Ishikawa (cell line): ENCODE measurements at regions not wholly inside any gene's neighbourhood (a gene's known extent, or its start where the extent isn't known, plus 50 kb on each side); places are given as distances from the start of the nearest gene placed in this dataset.

Source experiments
- CEBPB ChIP-seq: IDR thresholded peaks from 2 replicates; pipeline ENCODE4 v1.6.1; 2012
- CREB1 ChIP-seq: IDR thresholded peaks from 2 replicates; pipeline ENCODE4 v1.6.1; 2012; ENCODE audit warnings: low read depth
- EGR1 ChIP-seq: IDR thresholded peaks from 2 replicates; pipeline ENCODE4 v1.6.1; 2012
- EP300 ChIP-seq: IDR thresholded peaks from 2 replicates; pipeline ENCODE4 v1.6.1; 2012; ENCODE audit warnings: borderline replicate concordance
- FOXM1 ChIP-seq: IDR thresholded peaks from 2 replicates; pipeline ENCODE4 v1.6.1; 2012; ENCODE audit warnings: low read depth, borderline replicate concordance
- NFIC ChIP-seq: IDR thresholded peaks from 2 replicates; pipeline ENCODE4 v1.6.1; 2012
- RAD21 ChIP-seq: IDR thresholded peaks from 2 replicates; pipeline ENCODE4 v1.6.1; 2012; ENCODE audit warnings: low read depth
- REST ChIP-seq: IDR thresholded peaks from 2 replicates; pipeline ENCODE4 v1.6.1; 2012; ENCODE audit warnings: low read depth, mild to moderate bottlenecking
- TAF1 ChIP-seq: IDR thresholded peaks from 2 replicates; pipeline ENCODE4 v1.6.1; 2012; ENCODE audit warnings: low read depth, mild to moderate bottlenecking
- TCF12 ChIP-seq: IDR thresholded peaks from 2 replicates; pipeline ENCODE4 v1.6.1; 2012; ENCODE audit warnings: low read depth
- TEAD4 ChIP-seq: IDR thresholded peaks from 2 replicates; pipeline ENCODE4 v1.6.1; 2012
- USF1 ChIP-seq: IDR thresholded peaks from 2 replicates; pipeline ENCODE4 v1.6.1; 2012
- YY1 ChIP-seq: IDR thresholded peaks from 2 replicates; pipeline ENCODE4 v1.6.1; 2012; ENCODE audit warnings: low read depth
- ZBTB7A ChIP-seq: IDR thresholded peaks from 2 replicates; pipeline ENCODE4 v1.6.1; 2012; ENCODE audit warnings: low read depth
- TF ChIP-seq, protein P1 (sequence below): IDR thresholded peaks from 2 replicates; pipeline ENCODE4 v1.6.1; 2012

- TF ChIP-seq TAF1 = no peak
Measured at GRCh38 chr4:123978637-123979036, 582.0 kb downstream of the SPRY1 start.

DNA sequence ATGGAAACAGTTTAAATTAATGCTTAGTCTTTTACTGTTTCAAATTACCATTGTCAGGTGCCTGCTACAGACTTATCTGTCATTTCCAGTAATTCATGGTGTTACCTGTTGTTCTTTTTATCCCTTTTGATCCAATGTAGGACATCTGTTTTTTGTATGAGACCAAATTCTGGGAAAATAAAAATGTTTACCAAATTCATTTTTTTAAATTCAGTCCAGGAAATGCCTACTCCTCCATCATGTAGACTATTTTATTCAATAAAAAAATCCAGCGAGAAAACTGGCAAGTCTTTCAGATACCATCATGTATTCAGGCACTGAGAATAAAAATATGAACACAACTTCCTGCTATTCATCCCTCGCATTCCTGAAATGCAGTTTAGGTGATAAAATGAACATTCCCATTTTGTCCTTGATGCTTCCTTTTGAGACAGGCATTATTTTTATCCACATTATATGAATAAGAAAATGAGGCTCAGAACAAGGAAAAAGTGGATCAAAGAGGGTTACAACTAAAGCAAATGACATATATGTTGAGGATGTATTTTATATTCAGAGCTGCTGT is 584.2 kb downstream of the SPRY1 start:
- TF ChIP-seq TEAD4 (no peak), TAF1 (no peak), YY1 (no peak), REST (no peak), RAD21 (no peak), FOXM1 (no peak), CREB1 (no peak), USF1 (no peak), NFIC (no peak), EGR1 (no peak), TCF12 (no peak), ZBTB7A (no peak), CEBPB (no peak)
- TF ChIP-seq, protein P1, sequence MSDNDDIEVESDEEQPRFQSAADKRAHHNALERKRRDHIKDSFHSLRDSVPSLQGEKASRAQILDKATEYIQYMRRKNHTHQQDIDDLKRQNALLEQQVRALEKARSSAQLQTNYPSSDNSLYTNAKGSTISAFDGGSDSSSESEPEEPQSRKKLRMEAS = no peak

GRCh38 chr4:123984886-123985285 is 588.3 kb downstream of the SPRY1 start:
- TF ChIP-seq CEBPB = no peak
- no peak for TF ChIP-seq FOXM1
- TF ChIP-seq CREB1 = no peak
- TF ChIP-seq USF1 = no peak
- TF ChIP-seq RAD21 = no peak

DNA sequence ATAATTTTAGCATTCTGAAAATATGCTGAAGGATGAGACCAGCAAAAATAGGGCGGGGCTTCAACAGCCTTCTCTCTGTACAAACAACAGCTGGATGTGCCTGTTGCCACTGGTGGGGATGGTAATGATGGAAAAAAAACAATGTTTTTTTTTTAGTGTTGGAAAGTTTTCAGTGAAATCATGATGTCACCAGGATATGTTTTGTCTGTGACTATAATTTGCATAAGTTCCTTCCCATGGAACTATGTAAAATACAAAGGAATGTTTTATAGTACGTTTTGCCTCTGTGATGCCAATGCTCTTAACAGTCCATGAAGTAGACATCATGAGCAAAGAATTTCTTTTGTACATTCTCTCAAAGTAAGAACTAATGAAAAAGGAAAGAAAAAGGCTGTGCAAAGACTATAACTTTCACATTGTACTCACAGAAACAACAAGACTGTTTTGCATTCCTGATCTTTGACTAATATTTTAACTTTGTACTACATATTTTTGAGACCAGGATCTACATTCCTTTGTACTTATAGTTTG is 589.7 kb downstream of the SPRY1 start:
- TF ChIP-seq EP300 (peak; percentile 49; the same call in 1 of the 2 replicates), RAD21 (no peak), TCF12 (no peak), TAF1 (no peak), NFIC (peak; percentile 25; the same call in 1 of the 2 replicates), ZBTB7A (no peak), EGR1 (no peak), USF1 (no peak), REST (no peak), CEBPB (no peak), FOXM1 (peak; percentile 38; the same call in 1 of the 2 replicates), CREB1 (no peak), TEAD4 (peak; percentile 46; the same call in 1 of the 2 replicates), YY1 (no peak)
- TF ChIP-seq, protein P1 = no peak

GRCh38 chr4:123987408-123987807 is 590.8 kb downstream of the SPRY1 start:
- TF ChIP-seq CREB1 = no peak
- no peak for TF ChIP-seq USF1
- TF ChIP-seq TEAD4 = no peak
- no peak for TF ChIP-seq EP300
- TF ChIP-seq, protein P1 = no peak
- no peak for TF ChIP-seq NFIC
- no peak for TF ChIP-seq FOXM1
